Ascending aorta (tissue), 2 donors: ENCODE measurements at regions not wholly inside any gene's neighbourhood (a gene's known extent, or its start where the extent isn't known, plus 50 kb on each side); places are given as distances from the start of the nearest gene placed in this dataset.
"Not testable (repeated sequence)": the region's sequence is repeated elsewhere in the genome, so short reads cannot be mapped to it uniquely, and the experiment has no call there.

Experiments used
- DNase-seq, 2 donors: peaks; one replicate each; pipeline ENCODE4 v3.0.0-alpha.2; 2019; ENCODE audit warnings: low spot score in 2 of 2
- H3K27ac ChIP-seq, 2 donors: fragments of 200-600 bp; sonication (generic); one replicate each; pipeline ENCODE4 v1.5.1; 2016 to 2017; ENCODE audit warnings: mild to moderate bottlenecking in 1 of 2
- H3K27me3 ChIP-seq: fragments of 200-600 bp; sonication (generic); one replicate; pipeline ENCODE4 v1.5.1; 2017
- H3K36me3 ChIP-seq, 2 donors: fragments of 200-600 bp; sonication (generic); one replicate each; pipeline ENCODE4 v1.5.1; 2016
- H3K4me1 ChIP-seq, 2 donors: fragments of 200-600 bp; sonication (generic); one replicate each; pipeline ENCODE4 v1.5.1; 2016 to 2017; ENCODE audit warnings: mild to moderate bottlenecking in 1 of 2
- H3K4me3 ChIP-seq, 2 donors: fragments of 200-600 bp; sonication (generic); one replicate each; pipeline ENCODE4 v1.5.1; 2016 to 2017; ENCODE audit warnings: mild to moderate bottlenecking in 1 of 2
- H3K9me3 ChIP-seq, 2 donors: fragments of 200-600 bp; sonication (generic); one replicate each; pipeline ENCODE4 v1.5.1; 2016
- CTCF ChIP-seq, 3 experiments: fragments of 200-600 bp in 2 of 3; fragments of 450-650 bp in 1 of 3; sonication (generic) in 2 of 3; IDR thresholded peaks; one replicate each; pipeline ENCODE4 v1.5.1; 2016 to 2019; ENCODE audit warnings: antibody characterized with exemption in 3 of 3, mild to moderate bottlenecking in 1 of 3, moderate library complexity in 1 of 3
- intact Hi-C: fragments of 100-400 bp; cut with DNase I; formaldehyde crosslinking; loops from one replicate; pipeline ENCODE4 v1.15.1; 2023

- Histone ChIP-seq H3K4me3 (no peak overlapping the region), H3K27ac (no peak overlapping the region), H3K4me1 (no peaks in the 10 kb centered on the region), H3K27me3 (no peaks in the 10 kb centered on the region), H3K36me3 (no peaks in the 10 kb centered on the region), H3K9me3 (no peaks in the 10 kb centered on the region)
- TF ChIP-seq CTCF (IDR thresholded peaks at IDR 0.05): no peak
- intact Hi-C loops: no loop called here
- no peak for DNase-seq
Measured at GRCh38 chr3:86828751-86829150, 162.2 kb downstream of the VGLL3 start.

GRCh38 chr3:86827582-86827981 lies 163.4 kb downstream of the VGLL3 start:
- intact Hi-C loops, H3K4me1 ChIP-seq, H3K27ac ChIP-seq, H3K36me3 ChIP-seq, H3K27me3 ChIP-seq, H3K4me3 ChIP-seq, H3K9me3 ChIP-seq, DNase-seq: not testable (repeated sequence)

GRCh38 chr3:86826292-86826691 lies 164.7 kb downstream of the VGLL3 start:
- intact Hi-C loops: no loop called here
- H3K9me3 ChIP-seq: no peaks in the 10 kb centered on the region
- H3K4me3 ChIP-seq: no peak overlapping the region
- no peak for TF ChIP-seq CTCF (IDR thresholded peaks at IDR 0.05)
- no peaks in the 10 kb centered on the region for H3K4me1 ChIP-seq
- DNase-seq: no peak
- H3K27ac ChIP-seq: no peak overlapping the region
- H3K27me3 ChIP-seq: no peaks in the 10 kb centered on the region
- no peaks in the 10 kb centered on the region for H3K36me3 ChIP-seq

- no peaks in the 10 kb centered on the region for H3K36me3 ChIP-seq
- no peak for DNase-seq
- no peak overlapping the region for H3K27ac ChIP-seq
- intact Hi-C loops: no loop called here
- no peak for TF ChIP-seq CTCF (IDR thresholded peaks at IDR 0.05)
- H3K4me1 ChIP-seq: no peaks in the 10 kb centered on the region
- no peaks in the 10 kb centered on the region for H3K27me3 ChIP-seq
- no peak overlapping the region for H3K4me3 ChIP-seq
- no peaks in the 10 kb centered on the region for H3K9me3 ChIP-seq
Measured at GRCh38 chr3:86815880-86816279, 175.1 kb downstream of the VGLL3 start.

- Histone ChIP-seq H3K4me1 (no peaks in the 10 kb centered on the region), H3K4me3 (no peak overlapping the region), H3K27ac (no peak overlapping the region), H3K36me3 (no peaks in the 10 kb centered on the region), H3K27me3 (no peaks in the 10 kb centered on the region), H3K9me3 (no peaks in the 10 kb centered on the region)
- TF ChIP-seq CTCF (IDR thresholded peaks at IDR 0.05): no peak
- DNase-seq: no peak
- intact Hi-C loops: no loop called here
Measured at GRCh38 chr3:86814918-86815655, 175.9 kb downstream of the VGLL3 start.

- TF ChIP-seq CTCF (IDR thresholded peaks at IDR 0.05): no peak
- intact Hi-C loops: no loop called here
- Histone ChIP-seq H3K36me3 (no peaks in the 10 kb centered on the region), H3K4me3 (no peak overlapping the region), H3K4me1 (no peaks in the 10 kb centered on the region), H3K27ac (no peak overlapping the region), H3K9me3 (no peaks in the 10 kb centered on the region), H3K27me3 (no peaks in the 10 kb centered on the region)
- DNase-seq: no peak
Measured at GRCh38 chr3:86814321-86814720, 176.6 kb downstream of the VGLL3 start.
